Mesenchymal stem cell (in vitro differentiated cells and primary cell): ENCODE measurements at regions not wholly inside any gene's neighbourhood (a gene's known extent, or its start where the extent isn't known, plus 50 kb on each side); places are given as distances from the start of the nearest gene placed in this dataset.
"Not testable (repeated sequence)": the region's sequence is repeated elsewhere in the genome, so short reads cannot be mapped to it uniquely, and the experiment has no call there.

Experiments
- DNase-seq: peaks from one replicate; pipeline ENCODE4 v3.0.0-alpha.2; 2013
- H2AFZ ChIP-seq: one replicate; pipeline ENCODE4 v1.6.1; 2013; ENCODE audit warnings: low read depth, mild to moderate bottlenecking, control low read depth, inconsistent platforms, low read length, moderate library complexity
- H2AK5ac ChIP-seq: 2 replicates; pipeline ENCODE4 v1.6.1; 2013; ENCODE audit warnings: low read length, moderate library complexity, mild to moderate bottlenecking, inconsistent platforms; ENCODE audit not compliant: severe bottlenecking
- H2BK120ac ChIP-seq: one replicate; pipeline ENCODE4 v1.6.1; 2013; ENCODE audit warnings: low read depth, mild to moderate bottlenecking, inconsistent platforms, low read length, moderate library complexity
- H2BK12ac ChIP-seq, 2 experiments: one replicate each; pipeline ENCODE4 v1.6.1; 2013; ENCODE audit warnings: inconsistent platforms in 2 of 2, low read length in 2 of 2, mild to moderate bottlenecking in 2 of 2, moderate library complexity in 2 of 2, control low read depth in 1 of 2
- H2BK15ac ChIP-seq: one replicate; pipeline ENCODE4 v1.6.1; 2013; ENCODE audit warnings: mild to moderate bottlenecking, low read depth, inconsistent platforms; ENCODE audit not compliant: poor library complexity, severe bottlenecking
- H2BK5ac ChIP-seq: 2 replicates; pipeline ENCODE4 v1.6.1; 2013; ENCODE audit warnings: low read depth, mild to moderate bottlenecking, low read length, control low read depth, inconsistent platforms; ENCODE audit not compliant: poor library complexity, severe bottlenecking
- H3K14ac ChIP-seq, 2 experiments: one replicate each; pipeline ENCODE4 v1.6.1; 2013; ENCODE audit warnings: inconsistent platforms in 2 of 2, low read length in 2 of 2, control low read depth in 1 of 2, mild to moderate bottlenecking in 1 of 2, moderate library complexity in 1 of 2
- H3K18ac ChIP-seq, 2 experiments: one replicate each; pipeline ENCODE4 v1.6.1; 2013; ENCODE audit warnings: inconsistent platforms in 2 of 2, low read length in 2 of 2, control low read depth in 1 of 2, low read depth in 1 of 2, mild to moderate bottlenecking in 1 of 2
- H3K23ac ChIP-seq, 2 experiments: one replicate each; pipeline ENCODE4 v1.6.1; 2013; ENCODE audit warnings: inconsistent platforms in 2 of 2, low read length in 2 of 2, mild to moderate bottlenecking in 2 of 2, moderate library complexity in 2 of 2, control low read depth in 1 of 2
- H3K27ac ChIP-seq: 2 replicates; pipeline ENCODE4 v1.5.1; 2013; ENCODE audit warnings: mild to moderate bottlenecking, moderate library complexity, low read length, control low read depth, inconsistent platforms; ENCODE audit not compliant: poor library complexity, severe bottlenecking
- H3K27me3 ChIP-seq, 2 experiments: 2 replicates each; pipeline versions ENCODE4 v1.6.1 to v1.7.0; 2013; ENCODE audit warnings: low read length in 2 of 2, mild to moderate bottlenecking in 2 of 2, moderate library complexity in 2 of 2, control low read depth in 1 of 2, inconsistent platforms in 1 of 2; ENCODE audit not compliant: control insufficient read depth in 1 of 2, insufficient read depth in 1 of 2
- H3K36me3 ChIP-seq, 2 experiments: 2 replicates each; pipeline versions ENCODE4 v1.6.1 to v1.7.0; 2013; ENCODE audit warnings: low read length in 2 of 2, control low read depth in 1 of 2, inconsistent platforms in 1 of 2, low read depth in 1 of 2, mild to moderate bottlenecking in 1 of 2; ENCODE audit not compliant: insufficient read depth in 2 of 2, control insufficient read depth in 1 of 2
- H3K4ac ChIP-seq, 2 experiments: one replicate each; pipeline ENCODE4 v1.6.1; 2013; ENCODE audit warnings: inconsistent platforms in 2 of 2, low read length in 2 of 2, mild to moderate bottlenecking in 2 of 2, moderate library complexity in 2 of 2, control low read depth in 1 of 2, low read depth in 1 of 2
- H3K4me1 ChIP-seq: 2 replicates; pipeline ENCODE4 v1.6.1; 2013; ENCODE audit warnings: low read depth, low read length, control low read depth; ENCODE audit not compliant: control insufficient read depth, insufficient read depth
- H3K4me2 ChIP-seq: 2 replicates; pipeline ENCODE4 v1.6.1; 2013; ENCODE audit warnings: low read length, mild to moderate bottlenecking, inconsistent platforms; ENCODE audit not compliant: poor library complexity, severe bottlenecking
- H3K4me3 ChIP-seq, 2 experiments: 2 replicates each; pipeline versions ENCODE4 v1.5.1 to v1.7.0; 2013; ENCODE audit warnings: low read length in 2 of 2, mild to moderate bottlenecking in 2 of 2, control low read depth in 1 of 2, low read depth in 1 of 2; ENCODE audit not compliant: insufficient read depth in 1 of 2
- H3K79me1 ChIP-seq: replicated peaks from 2 replicates; pipeline ENCODE4 v1.6.1; 2013; ENCODE audit warnings: mild to moderate bottlenecking, control low read depth, low read length, inconsistent platforms; ENCODE audit not compliant: poor library complexity, severe bottlenecking
- H3K9ac ChIP-seq: 2 replicates; pipeline ENCODE4 v1.7.0; 2013; ENCODE audit warnings: mild to moderate bottlenecking, low read length, moderate library complexity
- H3K9me3 ChIP-seq: 2 replicates; pipeline ENCODE4 v1.7.0; 2013; ENCODE audit warnings: mild to moderate bottlenecking, low read length; ENCODE audit not compliant: control insufficient read depth
- H4K8ac ChIP-seq: one replicate; pipeline ENCODE4 v1.6.1; 2013; ENCODE audit warnings: inconsistent platforms, mild to moderate bottlenecking, low read length, moderate library complexity
- H4K91ac ChIP-seq: one replicate; pipeline ENCODE4 v1.6.1; 2013; ENCODE audit warnings: mild to moderate bottlenecking, low read length, inconsistent platforms
- WGBS: methylation state at CpG from one replicate; pipeline ENCODE4 v1.1.7; 2013; ENCODE audit warnings: mixed read lengths; 5-methylcytosine and 5-hydroxymethylcytosine counted together

- no peaks in the 10 kb centered on the region for H3K4me1 ChIP-seq
- no peak overlapping the region for H2BK12ac ChIP-seq
- H3K79me1 ChIP-seq, result no peaks in the 10 kb centered on the region
- no peak overlapping the region for H4K91ac ChIP-seq
- no peaks in the 10 kb centered on the region for H3K9me3 ChIP-seq
- 80% methylated on average over 3 of the region's 4 CpGs for WGBS
- no peak overlapping the region for H3K27ac ChIP-seq
- DNase-seq, result no peak
- no peak overlapping the region for H2AK5ac ChIP-seq
- H3K4ac ChIP-seq, result no peak overlapping the region
- H3K14ac ChIP-seq, result no peak overlapping the region
- no peak overlapping the region for H3K23ac ChIP-seq
- H2BK15ac ChIP-seq, result no peak overlapping the region
- peaks cover 0 to 17% of the 10 kb centered on the region in 2 experiments for H3K27me3 ChIP-seq
- H2AFZ ChIP-seq, result no peak overlapping the region
- no peak overlapping the region for H2BK120ac ChIP-seq
- H4K8ac ChIP-seq, result no peak overlapping the region
- H3K4me3 ChIP-seq, result no peak overlapping the region
- H3K9ac ChIP-seq, result no peak overlapping the region
- H3K36me3 ChIP-seq, result no peaks in the 10 kb centered on the region
- H3K18ac ChIP-seq, result no peak overlapping the region
- H2BK5ac ChIP-seq, result no peak overlapping the region
- H3K4me2 ChIP-seq, result no peak overlapping the region
Measured at GRCh38 chrX:37509349-37509748, 62.1 kb upstream of the LANCL3 start.

DNA sequence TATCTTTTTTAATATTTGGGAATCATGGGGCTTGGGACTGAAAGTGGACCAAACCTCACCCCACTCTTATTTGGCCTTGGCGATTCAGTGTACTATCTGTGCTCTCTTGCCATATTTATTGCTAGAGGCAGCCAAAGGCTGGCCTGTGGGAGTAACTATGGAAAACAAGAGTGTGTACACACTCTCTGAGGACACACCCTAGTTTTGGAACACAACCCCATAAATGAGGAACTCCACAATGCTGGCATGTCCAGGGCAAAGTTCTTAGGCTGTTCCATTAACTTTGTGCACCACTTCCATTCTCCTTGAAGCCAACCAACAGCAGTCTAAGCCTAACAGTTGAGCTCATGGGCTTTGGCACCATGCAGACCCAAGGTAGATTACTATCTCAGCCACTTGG is 54.9 kb upstream of the LANCL3 start:
- not testable (repeated sequence) for H3K18ac ChIP-seq, H2AFZ ChIP-seq, H2BK5ac ChIP-seq, H4K91ac ChIP-seq, H2BK120ac ChIP-seq, H4K8ac ChIP-seq, H3K4ac ChIP-seq, H3K4me3 ChIP-seq, H2AK5ac ChIP-seq, H3K14ac ChIP-seq, H3K27ac ChIP-seq, H3K79me1 ChIP-seq, H2BK12ac ChIP-seq, H3K23ac ChIP-seq, H2BK15ac ChIP-seq, H3K9me3 ChIP-seq, H3K9ac ChIP-seq, H3K36me3 ChIP-seq, DNase-seq, H3K27me3 ChIP-seq, H3K4me1 ChIP-seq, H3K4me2 ChIP-seq
- WGBS, result no CpG with 5 or more reads among the region's 1 CpG

DNA sequence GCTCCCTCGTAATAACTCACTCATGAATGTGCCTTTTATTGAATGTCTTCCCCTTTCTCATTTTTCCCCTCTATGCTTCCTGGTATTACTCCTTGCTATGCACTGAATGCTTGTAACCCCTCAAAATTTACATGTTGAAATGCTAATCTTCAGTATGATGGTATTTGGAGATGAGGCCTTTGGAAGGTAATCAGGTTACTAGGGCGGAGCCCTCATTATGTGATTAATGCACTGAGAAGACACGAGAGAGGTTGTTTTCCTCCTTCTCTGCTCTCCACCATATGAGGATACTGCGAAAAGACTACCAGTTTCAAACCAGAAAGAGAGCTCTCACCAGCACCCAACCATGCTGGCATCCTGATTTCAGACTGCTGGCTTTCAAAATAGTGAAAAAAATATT is 52.2 kb upstream of the LANCL3 start:
- H3K14ac ChIP-seq, H3K27ac ChIP-seq, H3K4ac ChIP-seq, H4K91ac ChIP-seq, H2BK120ac ChIP-seq, H3K4me1 ChIP-seq, H3K4me2 ChIP-seq, H3K27me3 ChIP-seq, H3K79me1 ChIP-seq, H3K36me3 ChIP-seq, H2BK12ac ChIP-seq, H3K23ac ChIP-seq, H3K9me3 ChIP-seq, H2AFZ ChIP-seq, H3K4me3 ChIP-seq, H2BK15ac ChIP-seq, H2BK5ac ChIP-seq, H2AK5ac ChIP-seq, H3K18ac ChIP-seq, H4K8ac ChIP-seq, H3K9ac ChIP-seq, DNase-seq: not testable (repeated sequence)
- no CpG with 5 or more reads among the region's 4 CpGs for WGBS

DNA sequence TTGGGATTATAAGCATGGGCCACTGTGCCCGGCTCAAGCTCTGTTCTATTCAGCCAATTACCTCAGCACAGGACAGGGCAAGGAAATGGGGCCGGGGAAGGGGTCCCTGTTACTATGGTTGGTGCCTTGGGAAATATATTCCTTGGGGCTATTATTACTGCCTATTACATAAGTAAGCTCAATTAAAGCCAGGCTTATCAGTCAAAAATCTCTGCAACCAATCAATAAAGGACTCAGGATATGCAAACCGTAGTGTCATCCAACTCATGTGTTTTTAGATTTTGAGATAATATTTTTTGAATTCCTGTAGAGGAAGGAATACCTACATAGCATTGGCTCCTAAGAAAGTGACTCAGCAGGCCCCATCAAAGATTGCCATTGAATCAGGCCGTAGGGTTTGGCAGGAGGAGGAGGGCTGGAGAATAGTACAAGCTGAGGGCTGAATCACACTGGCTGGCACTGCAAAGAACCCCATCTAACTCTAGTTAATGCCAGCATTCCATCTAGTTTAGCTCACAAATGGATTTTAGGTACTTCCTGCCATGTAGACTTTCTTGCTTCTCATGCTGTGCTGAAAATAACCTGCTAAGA is 50.5 kb upstream of the LANCL3 start:
- H3K9me3 ChIP-seq, H3K18ac ChIP-seq, H3K4me3 ChIP-seq, H4K91ac ChIP-seq, H2AFZ ChIP-seq, H3K23ac ChIP-seq, H3K27me3 ChIP-seq, H2AK5ac ChIP-seq, H3K79me1 ChIP-seq, H3K14ac ChIP-seq, H3K36me3 ChIP-seq, H3K4me2 ChIP-seq, H3K9ac ChIP-seq, H4K8ac ChIP-seq, H2BK15ac ChIP-seq, H2BK12ac ChIP-seq, H3K4ac ChIP-seq, H2BK120ac ChIP-seq, H2BK5ac ChIP-seq, DNase-seq, H3K4me1 ChIP-seq: not testable (repeated sequence)
- no CpG with 5 or more reads among the region's 4 CpGs for WGBS
- peak overlapping the region; percentile 4 for H3K27ac ChIP-seq
